NCI-H82 (cell line): ENCODE measurements at regions not wholly inside any gene's neighbourhood (a gene's known extent, or its start where the extent isn't known, plus 50 kb on each side); places are given as distances from the start of the nearest gene placed in this dataset.

Experiments used
- DNase-seq: peaks from one replicate; lab custom pipeline; 2025; lab: John Stamatoyannopoulos, UW

GRCh38 chr18:22355598-22355997, 62.1 kb downstream of the CTAGE1 start:
- no peak for DNase-seq

DNA sequence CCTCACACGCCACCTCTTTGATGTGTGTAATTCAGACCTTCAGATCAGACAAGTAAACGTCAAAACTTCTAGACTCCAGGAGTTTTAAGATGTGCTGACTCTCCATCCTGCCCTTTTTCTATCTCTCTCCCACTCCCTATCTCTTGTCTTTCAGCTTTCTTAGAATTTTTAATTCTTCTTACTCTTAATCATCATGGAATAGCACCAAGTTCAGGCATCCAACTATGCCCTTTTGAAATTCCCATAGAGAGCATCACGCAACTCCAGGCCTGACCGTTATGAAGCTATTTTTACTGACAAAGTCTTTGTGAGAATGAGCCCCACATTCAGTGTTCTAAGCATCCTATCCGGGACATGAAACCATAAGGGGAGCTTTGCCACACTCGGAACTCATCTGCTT, 62.6 kb downstream of the CTAGE1 start:
- no peak for DNase-seq

- no peak for DNase-seq
These were observed 67.7 kb downstream of the CTAGE1 start for GRCh38 chr18:22349966-22350365.

GRCh38 chr18:22349317-22349898, 68.3 kb downstream of the CTAGE1 start:
- no peak for DNase-seq

- peak; percentile 47 for DNase-seq
These were observed 69.0 kb downstream of the CTAGE1 start for GRCh38 chr18:22348521-22349316.

- DNase-seq: peak; percentile 4
These were observed 69.9 kb downstream of the CTAGE1 start for GRCh38 chr18:22347606-22348511.

DNA sequence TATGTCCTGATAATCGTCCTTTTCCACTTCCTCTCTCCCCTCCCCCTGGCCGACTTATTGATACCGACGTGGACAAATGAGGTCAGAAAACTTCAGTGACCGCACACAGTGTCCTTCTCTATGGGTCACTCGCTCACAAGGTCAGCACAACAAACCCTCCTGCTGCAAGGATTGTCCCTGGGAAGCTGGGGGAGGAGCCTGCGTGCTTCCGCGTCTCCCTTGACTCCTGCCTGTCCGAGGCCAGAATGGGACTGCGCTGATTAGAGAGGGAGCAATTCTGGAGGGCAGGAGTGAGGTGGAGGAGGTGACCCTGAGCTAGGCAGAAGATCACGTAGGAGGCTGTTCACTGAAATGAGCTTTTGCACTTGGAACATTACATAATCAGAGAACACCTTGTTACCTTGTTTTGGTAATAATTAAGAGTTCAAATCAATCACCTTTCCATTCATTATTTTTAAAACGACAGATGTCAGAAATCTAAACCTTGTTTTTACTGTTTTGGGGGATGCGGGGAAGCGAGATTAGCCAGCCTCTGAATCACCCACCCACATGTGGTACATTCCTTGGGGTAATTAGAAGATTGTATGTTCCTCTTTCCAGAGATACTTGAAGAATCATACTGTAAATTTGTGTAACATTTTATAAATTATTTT, 70.6 kb downstream of the CTAGE1 start:
- DNase-seq: no peak

DNA sequence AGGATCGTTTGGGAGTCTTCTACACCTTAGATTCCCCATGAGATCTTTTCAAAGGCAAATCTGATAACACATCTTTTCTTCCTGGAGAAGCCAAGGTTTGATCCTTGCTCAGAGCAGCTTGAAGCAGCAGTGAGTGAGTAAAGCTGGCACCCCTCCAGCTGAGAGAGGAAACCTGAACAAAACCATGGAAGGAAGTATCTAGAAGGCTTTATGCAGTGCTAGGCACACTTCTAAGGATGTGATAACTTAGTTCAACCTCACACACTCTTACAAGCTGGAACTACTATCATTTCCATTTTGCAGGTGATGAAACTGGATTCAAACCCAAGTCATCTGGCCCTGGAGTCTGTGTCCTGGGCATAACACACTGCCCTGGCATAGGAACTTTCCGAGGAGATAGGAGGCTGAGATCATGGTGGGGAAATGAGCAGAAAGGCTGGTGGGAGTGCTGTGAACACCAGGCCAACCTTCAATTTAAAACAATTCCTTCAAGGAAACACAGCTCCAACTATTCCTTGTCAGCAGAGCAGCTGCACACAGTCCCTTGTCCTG, 71.2 kb downstream of the CTAGE1 start:
- no peak for DNase-seq

DNA sequence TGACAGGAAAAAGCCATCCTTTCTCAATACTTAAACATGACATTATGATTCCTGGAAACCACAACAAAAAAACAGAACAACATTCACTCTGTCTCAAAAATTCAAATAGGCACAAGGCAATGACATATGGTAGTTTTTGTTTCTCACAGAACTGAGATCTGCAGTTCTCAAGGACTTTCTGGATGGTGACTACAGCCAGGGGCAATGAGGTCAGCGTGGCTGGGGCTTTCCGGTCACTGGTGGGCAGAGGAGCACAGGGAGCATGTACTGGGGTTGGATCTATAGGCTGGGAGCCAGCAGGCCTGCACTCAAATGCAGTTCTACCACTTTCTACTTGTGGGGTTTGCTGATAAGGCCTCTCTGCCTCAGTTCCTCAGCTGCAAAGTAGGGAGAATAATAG, 72.0 kb downstream of the CTAGE1 start:
- no peak for DNase-seq

GRCh38 chr18:22344908-22345670, 72.6 kb downstream of the CTAGE1 start:
- DNase-seq: peak; percentile 47

- no peak for DNase-seq
These were observed 73.3 kb downstream of the CTAGE1 start for GRCh38 chr18:22344445-22344844.

GRCh38 chr18:22343613-22344012, 74.1 kb downstream of the CTAGE1 start:
- DNase-seq: no peak

- DNase-seq: no peak
These were observed 75.1 kb downstream of the CTAGE1 start for GRCh38 chr18:22342625-22343024.

GRCh38 chr18:22340331-22340730, 77.4 kb downstream of the CTAGE1 start:
- DNase-seq: no peak

DNA sequence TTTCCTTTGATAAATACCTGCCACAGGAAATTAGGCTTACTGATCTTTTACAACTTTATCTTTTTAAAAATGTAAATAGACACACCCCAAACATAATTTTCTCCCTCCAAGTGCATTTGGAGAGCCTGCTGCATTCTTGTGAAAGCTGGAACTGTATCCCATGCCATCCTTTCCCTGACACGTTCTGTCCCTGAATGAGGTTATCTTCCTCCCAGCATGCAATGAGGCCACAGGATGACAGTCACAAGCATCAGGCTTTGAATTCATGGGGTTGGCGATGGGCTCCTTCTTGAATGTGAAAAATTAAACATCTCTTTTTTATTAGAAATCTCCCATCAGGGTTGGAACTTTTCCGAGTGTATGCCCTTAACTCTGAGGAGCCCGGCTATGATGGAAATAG, 77.8 kb downstream of the CTAGE1 start:
- DNase-seq: no peak

DNA sequence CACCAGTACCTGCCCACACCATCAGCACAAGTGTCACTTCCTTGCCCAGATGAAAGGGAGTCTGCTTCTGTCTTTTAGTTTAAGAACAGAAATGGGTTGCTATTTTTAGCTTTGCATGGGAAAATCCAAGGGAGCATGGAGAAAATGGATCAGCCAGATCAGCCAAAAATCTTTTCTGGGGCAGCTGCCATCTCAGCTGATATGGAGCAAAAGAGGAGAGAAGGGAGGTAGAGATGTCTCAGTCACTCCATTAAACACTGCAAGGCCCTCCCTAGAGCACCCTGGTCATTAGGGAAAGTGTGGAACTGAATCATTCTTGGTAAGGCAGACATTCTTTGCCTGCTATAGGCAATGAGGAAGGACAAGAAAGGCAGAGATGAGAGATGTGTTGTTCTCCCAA, 79.9 kb downstream of the CTAGE1 start:
- no peak for DNase-seq

DNA sequence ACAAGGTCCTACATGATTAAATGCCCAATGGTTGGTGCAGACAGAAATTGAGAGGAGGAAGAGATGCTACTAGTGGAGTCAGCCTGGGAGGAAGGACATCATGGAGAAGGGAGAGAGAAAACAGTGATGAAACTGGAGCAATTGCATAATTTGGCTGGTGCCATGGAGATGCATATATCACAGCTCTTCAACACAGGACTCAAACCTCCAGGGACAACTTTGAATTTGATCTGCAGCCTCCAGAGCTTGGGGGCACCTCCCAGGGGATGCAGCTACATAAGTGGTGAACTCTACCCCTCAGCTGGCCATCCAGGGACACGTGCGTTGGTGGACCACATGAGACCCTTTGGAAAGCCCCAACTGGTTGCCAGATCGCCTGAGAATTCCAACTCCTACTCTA, 80.4 kb downstream of the CTAGE1 start:
- DNase-seq: no peak

DNA sequence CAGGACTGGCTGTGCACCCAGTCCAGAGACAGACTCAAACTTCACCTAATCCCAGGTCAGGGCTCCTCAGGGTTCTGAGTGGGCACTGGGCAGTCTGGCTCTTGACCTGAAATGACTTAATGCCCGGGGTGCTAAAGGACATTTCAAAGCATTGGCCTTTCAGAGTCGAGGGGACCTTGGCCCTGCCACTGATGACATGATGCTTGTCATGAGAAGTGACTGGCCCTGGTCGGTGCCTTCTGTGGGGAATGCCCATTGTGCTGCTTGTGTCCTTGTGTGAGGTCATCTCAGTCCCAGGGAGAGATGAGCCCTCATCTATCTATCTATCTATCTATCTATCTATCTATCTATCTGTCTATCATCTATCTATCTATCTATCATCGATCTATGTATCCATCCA, 81.3 kb downstream of the CTAGE1 start:
- DNase-seq: no peak

- no peak for DNase-seq
These were observed 82.0 kb downstream of the CTAGE1 start for GRCh38 chr18:22335731-22336198.

GRCh38 chr18:22334567-22334966, 83.1 kb downstream of the CTAGE1 start:
- no peak for DNase-seq

- DNase-seq: peak; percentile 51
These were observed 85.1 kb downstream of the CTAGE1 start for GRCh38 chr18:22332590-22332989.
